ENCODE measurements at regions not wholly inside any gene's neighbourhood (a gene's known extent, or its start where the extent isn't known, plus 50 kb on each side); places are given as distances from the start of the nearest gene placed in this dataset.
A peak's percentile ranks its signal among the peaks of the same experiment; 100 is the strongest.
"Not testable (repeated sequence)": the region's sequence is repeated elsewhere in the genome, so short reads cannot be mapped to it uniquely, and the experiment has no call there.

- not testable (repeated sequence) for DNase-seq
These were observed 873.8 kb downstream of the PCDH17 start for GRCh38 chr13:58505262-58505920.

GRCh38 chr13:58528351-58528750 is 896.8 kb downstream of the PCDH17 start:
- no peak for DNase-seq

- no peak for DNase-seq
These were observed 900.1 kb downstream of the PCDH17 start for GRCh38 chr13:58531614-58532013.

- DNase-seq, result no peak
These were observed 911.0 kb downstream of the PCDH17 start for GRCh38 chr13:58542530-58542929.

GRCh38 chr13:58547419-58547818 is 915.9 kb downstream of the PCDH17 start:
- no peak for DNase-seq

GRCh38 chr13:58566176-58566575 is 934.6 kb downstream of the PCDH17 start:
- DNase-seq, result no peak

GRCh38 chr13:58573743-58574142 is 942.2 kb downstream of the PCDH17 start:
- no peak for DNase-seq

GRCh38 chr13:58574791-58575190 is 943.2 kb downstream of the PCDH17 start:
- DNase-seq, result no peak

GRCh38 chr13:58579468-58579867 is 947.9 kb downstream of the PCDH17 start:
- no peak for DNase-seq

- no peak for DNase-seq
These were observed 952.4 kb downstream of the PCDH17 start for GRCh38 chr13:58583966-58584365.

GRCh38 chr13:58584610-58585009 is 953.1 kb downstream of the PCDH17 start:
- DNase-seq, result no peak

GRCh38 chr13:58587183-58587582 is 955.6 kb downstream of the PCDH17 start:
- DNase-seq, result no peak

GRCh38 chr13:58592052-58592451 is 960.5 kb downstream of the PCDH17 start:
- no peak for DNase-seq

GRCh38 chr13:58592786-58593185 is 961.2 kb downstream of the PCDH17 start:
- DNase-seq, result no peak

- DNase-seq, result no peak
These were observed 963.4 kb downstream of the PCDH17 start for GRCh38 chr13:58594747-58595600.

- no peak for DNase-seq
These were observed 966.0 kb downstream of the PCDH17 start for GRCh38 chr13:58597552-58597951.

GRCh38 chr13:58598241-58598640 is 966.7 kb downstream of the PCDH17 start:
- no peak for DNase-seq

GRCh38 chr13:58611117-58611516 is 979.6 kb downstream of the PCDH17 start:
- no peak for DNase-seq

- DNase-seq, result no peak
These were observed 986.5 kb downstream of the PCDH17 start for GRCh38 chr13:58617880-58618665.

GRCh38 chr13:58619396-58620113 is 988.0 kb downstream of the PCDH17 start:
- peak; percentile 44 for DNase-seq

- DNase-seq, result no peak
These were observed 988.6 kb downstream of the PCDH17 start for GRCh38 chr13:58620176-58620575.

- no peak for DNase-seq
These were observed 994.3 kb downstream of the PCDH17 start for GRCh38 chr13:58625703-58626389.
